IMR-90 (cell line): ENCODE measurements at regions not wholly inside any gene's neighbourhood (a gene's known extent, or its start where the extent isn't known, plus 50 kb on each side); places are given as distances from the start of the nearest gene placed in this dataset.

Experiments
- ATAC-seq: fragments of 200-7000 bp; cut with Tn5 transposase; 2 replicates; pipeline ENCODE4 v1.9.1; 2020; ENCODE audit warnings: low read depth, mild to moderate bottlenecking, moderate library complexity
- BruUV-seq: library from RNA; stranded (reverse); fragments of 400-500 nt; replicated peaks from 2 replicates; lab custom pipeline; 2021; lab: Mats Ljungman, UMichigan
- CTCF ChIA-PET: fragments of 300-600 bp; formaldehyde crosslinking; extraction: SDS; loops from one replicate; lab custom pipeline; 2021; ENCODE audit warnings: antibody characterized with exemption; lab: Yijun Ruan, JAX
- POLR2A ChIA-PET: fragments of 300-600 bp; sonication (Branson Sonifier 250); formaldehyde crosslinking; loops from one replicate; lab custom pipeline; 2022; ENCODE audit warnings: antibody characterized with exemption; ENCODE audit not compliant: unreplicated experiment; lab: Charles Lee
- DNase-seq: peaks from one replicate; pipeline ENCODE4 v3.0.0; 2013
- H2AFZ ChIP-seq: replicated peaks from 2 replicates; pipeline ENCODE3; 2013; ENCODE audit warnings: low read length, mild to moderate bottlenecking; ENCODE audit not compliant: poor library complexity
- H2AK5ac ChIP-seq: 2 replicates; pipeline ENCODE4 v1.6.1; 2013; ENCODE audit warnings: low read depth, low read length, inconsistent platforms
- H2AK9ac ChIP-seq: replicated peaks from 2 replicates; pipeline ENCODE3; 2013; ENCODE audit warnings: mild to moderate bottlenecking, low read depth, low read length, moderate library complexity; ENCODE audit not compliant: poor library complexity
- H2BK120ac ChIP-seq: 2 replicates; pipeline ENCODE4 v1.6.1; 2013; ENCODE audit warnings: low read depth, low read length, inconsistent platforms
- H2BK15ac ChIP-seq: 3 replicates; pipeline ENCODE4 v1.6.1; 2013; ENCODE audit warnings: low read depth, low read length, inconsistent platforms
- H2BK20ac ChIP-seq: 2 replicates; pipeline ENCODE4 v1.6.1; 2013; ENCODE audit warnings: low read depth, mild to moderate bottlenecking, inconsistent platforms, low read length, moderate library complexity
- H2BK5ac ChIP-seq: 2 replicates; pipeline ENCODE4 v1.6.1; 2013; ENCODE audit warnings: mild to moderate bottlenecking, low read depth, low read length, inconsistent platforms; ENCODE audit not compliant: poor library complexity, severe bottlenecking
- H3K14ac ChIP-seq: replicated peaks from 2 replicates; pipeline ENCODE4 v1.6.1; 2013; ENCODE audit warnings: low read depth, low read length, inconsistent platforms
- H3K18ac ChIP-seq: 2 replicates; pipeline ENCODE4 v1.6.1; 2013; ENCODE audit warnings: low read depth, low read length, control low read depth
- H3K23ac ChIP-seq: 2 replicates; pipeline ENCODE4 v1.6.1; 2013; ENCODE audit warnings: low read depth, low read length, inconsistent platforms
- H3K27ac ChIP-seq: 2 replicates; pipeline ENCODE4 v1.5.1; 2013; ENCODE audit warnings: mild to moderate bottlenecking, control low read depth, low read length; ENCODE audit not compliant: insufficient read depth
- H3K27me3 ChIP-seq: 2 replicates; pipeline ENCODE4 v1.6.1; 2013; ENCODE audit warnings: low read length; ENCODE audit not compliant: control insufficient read depth, insufficient read depth
- H3K36me3 ChIP-seq: 2 replicates; pipeline ENCODE4 v1.6.1; 2013; ENCODE audit warnings: low read length, mixed read lengths; ENCODE audit not compliant: control insufficient read depth, insufficient read depth
- H3K4ac ChIP-seq: 2 replicates; pipeline ENCODE4 v1.6.1; 2013; ENCODE audit warnings: low read depth, low read length, inconsistent platforms
- H3K4me1 ChIP-seq: 2 replicates; pipeline ENCODE4 v1.6.1; 2013; ENCODE audit warnings: low read length, mixed read lengths; ENCODE audit not compliant: control insufficient read depth, insufficient read depth
- H3K4me2 ChIP-seq: 2 replicates; pipeline ENCODE4 v1.6.1; 2013; ENCODE audit warnings: low read depth, mild to moderate bottlenecking, control low read depth, low read length, moderate library complexity
- H3K4me3 ChIP-seq: 2 replicates; pipeline ENCODE4 v1.5.1; 2013; ENCODE audit warnings: low read depth, mild to moderate bottlenecking, control low read depth, low read length, moderate library complexity; ENCODE audit not compliant: insufficient read depth
- H3K56ac ChIP-seq: 2 replicates; pipeline ENCODE4 v1.6.1; 2013; ENCODE audit warnings: low read length, inconsistent platforms; ENCODE audit not compliant: insufficient read depth; ENCODE audit errors: extremely low read depth
- H3K79me1 ChIP-seq, 2 experiments: 2 replicates each; pipeline ENCODE4 v1.6.1; 2013; ENCODE audit warnings: low read length in 2 of 2, inconsistent platforms in 1 of 2, low read depth in 1 of 2
- H3K9ac ChIP-seq: 2 replicates; pipeline ENCODE4 v1.6.1; 2013; ENCODE audit warnings: low read depth, low read length, control low read depth
- H3K9me1 ChIP-seq: 2 replicates; pipeline ENCODE4 v1.6.1; 2013; ENCODE audit warnings: low read length, inconsistent platforms; ENCODE audit not compliant: insufficient read depth
- H3K9me3 ChIP-seq: 2 replicates; pipeline ENCODE4 v1.6.1; 2013; ENCODE audit warnings: low read length; ENCODE audit not compliant: control insufficient read depth, insufficient read depth
- H4K20me1 ChIP-seq: 2 replicates; pipeline ENCODE4 v1.6.1; 2013; ENCODE audit warnings: low read length, inconsistent platforms; ENCODE audit not compliant: insufficient read depth
- H4K5ac ChIP-seq: 2 replicates; pipeline ENCODE4 v1.6.1; 2013; ENCODE audit warnings: mild to moderate bottlenecking, low read depth, low read length, control low read depth
- H4K8ac ChIP-seq, 2 experiments: 2 replicates each; pipeline ENCODE4 v1.6.1; 2013; ENCODE audit warnings: low read depth in 2 of 2, low read length in 2 of 2, control low read depth in 1 of 2, inconsistent platforms in 1 of 2
- H4K91ac ChIP-seq: 2 replicates; pipeline ENCODE4 v1.6.1; 2013; ENCODE audit warnings: low read depth, low read length, inconsistent platforms; ENCODE audit not compliant: insufficient read depth
- CEBPB ChIP-seq: IDR thresholded peaks from 2 replicates; pipeline ENCODE4 v1.6.1; 2012; ENCODE audit warnings: low read depth, low read length, improper control_type of control experiment
- MAFK ChIP-seq: IDR thresholded peaks from 2 replicates; pipeline ENCODE4 v1.6.1; 2012; ENCODE audit warnings: low read depth, low read length, improper control_type of control experiment
- RFX5 ChIP-seq: IDR thresholded peaks from 2 replicates; pipeline ENCODE4 v1.8.0; 2012; ENCODE audit warnings: low read depth, mild to moderate bottlenecking, low read length, moderate library complexity
- SMC3 ChIP-seq: fragments of 150-350 bp; IDR thresholded peaks from 2 replicates; pipeline ENCODE4 v1.6.1; 2016; ENCODE audit warnings: low read depth, mild to moderate bottlenecking, antibody characterized with exemption, low read length, moderate library complexity
- WGBS, 2 experiments: methylation state at CpG; one replicate each; pipeline versions ENCODE4 v1.1.5 to v1.1.7; 2013; ENCODE audit warnings: missing lambda C conversion rate in 2 of 2; ENCODE audit not compliant: insufficient read length in 1 of 2; ENCODE audit errors: extremely low coverage in 2 of 2; 5-methylcytosine and 5-hydroxymethylcytosine counted together
- dilution Hi-C: fragments of 300-500 bp; cut with HindIII; formaldehyde crosslinking; loops from one replicate; pipeline ENCODE4 v1.14.3; 2018; ENCODE audit warnings: low sequenced_read_pairs; ENCODE audit not compliant: unreplicated experiment
- in situ Hi-C: fragments of 300-500 bp; cut with MboI; formaldehyde crosslinking; loops from 3 replicates; pipeline ENCODE4 v1.14.3; 2019; ENCODE audit warnings: low sequenced_read_pairs, inconsistent platforms, mixed read lengths
- intact Hi-C: fragments of 100-400 bp; cut with micrococcal nuclease; formaldehyde crosslinking; loops from 2 replicates; pipeline ENCODE4 v1.10.0; 2022
- TF ChIP-seq, protein P1 (sequence below): fragments of 150-350 bp; IDR thresholded peaks from 2 replicates; pipeline ENCODE4 v1.6.1; 2016; ENCODE audit warnings: low read depth, mild to moderate bottlenecking, low read length, moderate library complexity, borderline replicate concordance

DNA sequence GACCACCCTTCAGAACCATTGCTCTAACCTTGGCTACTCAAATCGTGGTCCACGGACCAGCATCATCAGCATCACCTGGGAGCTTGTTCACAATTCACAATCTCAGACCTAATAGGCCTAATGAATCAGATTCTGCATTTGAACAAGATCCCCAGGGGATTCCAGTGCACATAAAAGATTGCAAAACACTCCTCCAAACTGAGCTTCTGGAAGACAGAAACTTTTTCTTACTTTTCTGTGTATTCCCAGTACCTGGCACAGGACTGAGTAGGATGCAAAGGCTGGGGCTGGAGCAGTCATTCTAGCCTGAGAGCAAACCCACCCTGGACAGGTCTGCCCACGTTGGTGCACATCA lies 115.1 kb upstream of the COPS8 start:
- no peaks in the 10 kb centered on the region for H3K79me1 ChIP-seq
- no peak overlapping the region for H2BK120ac ChIP-seq
- H3K14ac ChIP-seq, result no peak overlapping the region
- H3K4me1 ChIP-seq, result no peaks in the 10 kb centered on the region; the same call in 1 of the 2 replicates
- no peak for TF ChIP-seq RFX5
- TF ChIP-seq, protein P1, sequence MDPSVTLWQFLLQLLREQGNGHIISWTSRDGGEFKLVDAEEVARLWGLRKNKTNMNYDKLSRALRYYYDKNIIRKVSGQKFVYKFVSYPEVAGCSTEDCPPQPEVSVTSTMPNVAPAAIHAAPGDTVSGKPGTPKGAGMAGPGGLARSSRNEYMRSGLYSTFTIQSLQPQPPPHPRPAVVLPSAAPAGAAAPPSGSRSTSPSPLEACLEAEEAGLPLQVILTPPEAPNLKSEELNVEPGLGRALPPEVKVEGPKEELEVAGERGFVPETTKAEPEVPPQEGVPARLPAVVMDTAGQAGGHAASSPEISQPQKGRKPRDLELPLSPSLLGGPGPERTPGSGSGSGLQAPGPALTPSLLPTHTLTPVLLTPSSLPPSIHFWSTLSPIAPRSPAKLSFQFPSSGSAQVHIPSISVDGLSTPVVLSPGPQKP, result no peak
- no peak for TF ChIP-seq CEBPB
- no peak for TF ChIP-seq SMC3
- no peak for TF ChIP-seq MAFK
- H3K9me3 ChIP-seq, result no peaks in the 10 kb centered on the region
- H3K4me2 ChIP-seq, result no peak overlapping the region
- intact Hi-C loops, result no loop called here
- no peaks in the 10 kb centered on the region for H3K36me3 ChIP-seq
- no peaks in the 10 kb centered on the region for H3K9me1 ChIP-seq
- no peak overlapping the region for H4K91ac ChIP-seq
- H3K9ac ChIP-seq, result no peak overlapping the region
- H4K8ac ChIP-seq, result no peak overlapping the region
- H3K23ac ChIP-seq, result no peak overlapping the region
- no peak overlapping the region for H3K56ac ChIP-seq
- no peaks in the 10 kb centered on the region for H4K20me1 ChIP-seq
- H2BK15ac ChIP-seq, result no peak overlapping the region
- H3K18ac ChIP-seq, result no peak overlapping the region
- H4K5ac ChIP-seq, result no peak overlapping the region
- no peak overlapping the region for H3K4me3 ChIP-seq
- ChIA-PET CTCF (no interaction called here), POLR2A (no interaction called here)
- H2AK5ac ChIP-seq, result no peak overlapping the region
- no peak overlapping the region for H3K4ac ChIP-seq
- H2AK9ac ChIP-seq, result no peak overlapping the region
- no TSS peak for BruUV-seq
- DNase-seq (no peak), ATAC-seq (no peak)
- H2AFZ ChIP-seq, result no peak overlapping the region
- no peak overlapping the region for H2BK5ac ChIP-seq
- H3K27ac ChIP-seq, result no peak overlapping the region
- in situ Hi-C loops, result no loop called here
- no peak overlapping the region for H2BK20ac ChIP-seq
- dilution Hi-C loops, result no loop called here
- peaks cover 34% of the 10 kb centered on the region for H3K27me3 ChIP-seq
- 60% methylated on average over 1 of the region's 3 CpGs; no CpG with 5 or more reads in 1 of the 2 experiments for whole genome bisulfite sequencing, 2 experiments
